ENCODE measurements at regions not wholly inside any gene's neighbourhood (a gene's known extent, or its start where the extent isn't known, plus 50 kb on each side); places are given as distances from the start of the nearest gene placed in this dataset.

GRCh38 chr17:13067629-13068303 lies 49.9 kb upstream of the ELAC2 start:
- H3K4me1 ChIP-seq (ENCODE audit: control insufficient read depth, extremely low read depth, insufficient read depth, low read length): no peaks in the 10 kb centered on the region
- ChIA-PET POLR2A (no interaction called here), CTCF (no interaction called here)
- no TSS peak for BruUV-seq (replicated peaks)
- H3K9me3 ChIP-seq (replicated peaks; ENCODE audit: control insufficient read depth, insufficient read depth, low read length): no peaks in the 10 kb centered on the region
- no peaks in the 10 kb centered on the region for H3K36me3 ChIP-seq (ENCODE audit: control insufficient read depth in 2 of 2, extremely low read depth in 1 of 2, insufficient read depth in 2 of 2, low read length in 2 of 2)
- dilution Hi-C loops (cut with MboI; ENCODE audit: extremely low pct_ligation_motif_present, low sequenced_read_pairs): no loop called here
- no peak overlapping the region for H3K27ac ChIP-seq (ENCODE audit: insufficient read depth, low read depth, low read length)
- H3K9ac ChIP-seq (replicated peaks; ENCODE audit: extremely low read depth, insufficient read depth, low read length): no peak overlapping the region
- intact Hi-C loops (cut with micrococcal nuclease): no loop called here
- H3K9me1 ChIP-seq (replicated peaks; ENCODE audit: control insufficient read depth, extremely low read depth, insufficient read depth, low read length): no peaks in the 10 kb centered on the region
- TF ChIP-seq MYC (IDR thresholded peaks at IDR 0.05; ENCODE audit: low read depth, low read length) (no peak), MAX (IDR thresholded peaks at IDR 0.05; ENCODE audit: insufficient read depth, insufficient read length) (no peak), FOS (IDR thresholded peaks at IDR 0.05; ENCODE audit: borderline replicate concordance, insufficient read depth, low read length) (no peak), CTCF (IDR thresholded peaks at IDR 0.05; ENCODE audit: extremely low read depth in 1 of 2, insufficient read depth in 1 of 2, low read depth in 1 of 2, low read length in 2 of 2) (no peak), POLR2A (IDR thresholded peaks at IDR 0.05; ENCODE audit: low read depth, low read length) (no peak), GATA2 (IDR thresholded peaks at IDR 0.05; ENCODE audit: insufficient read depth, insufficient read length, low read depth, low read length) (no peak), JUN (IDR thresholded peaks at IDR 0.05; ENCODE audit: borderline replicate concordance, insufficient read depth, insufficient read length, low read depth) (no peak)
- no peak overlapping the region for H3K4me2 ChIP-seq (ENCODE audit: insufficient read depth, low read length)
- H3K27me3 ChIP-seq (ENCODE audit: control insufficient read depth in 2 of 2, insufficient read depth in 2 of 2, low read length in 2 of 2): no peaks in the 10 kb centered on the region
- H4K20me1 ChIP-seq (replicated peaks; ENCODE audit: control insufficient read depth, extremely low read depth, insufficient read depth, low read length): no peaks in the 10 kb centered on the region
- no peak for FAIRE-seq
- H3K4me3 ChIP-seq (replicated peaks in 1 of 3; ENCODE audit: insufficient read depth in 1 of 3, low read depth in 1 of 3, low read length in 3 of 3): no peak overlapping the region
- H2AFZ ChIP-seq (ENCODE audit: low read depth, low read length): no peak overlapping the region
- no peaks in the 10 kb centered on the region for H3K79me2 ChIP-seq (ENCODE audit: control insufficient read depth, insufficient read depth, low read length)
- DNase-seq (ENCODE audit: low read depth, low spot score): no peak

Data from endothelial cell of umbilical vein (primary cell).